NCI-H146 (cell line): ENCODE measurements at regions not wholly inside any gene's neighbourhood (a gene's known extent, or its start where the extent isn't known, plus 50 kb on each side); places are given as distances from the start of the nearest gene placed in this dataset.
A peak's percentile ranks its signal among the peaks of the same experiment; 100 is the strongest.

ENCODE experiments used
- DNase-seq: peaks from one replicate; lab custom pipeline; 2025; lab: John Stamatoyannopoulos, UW

DNA sequence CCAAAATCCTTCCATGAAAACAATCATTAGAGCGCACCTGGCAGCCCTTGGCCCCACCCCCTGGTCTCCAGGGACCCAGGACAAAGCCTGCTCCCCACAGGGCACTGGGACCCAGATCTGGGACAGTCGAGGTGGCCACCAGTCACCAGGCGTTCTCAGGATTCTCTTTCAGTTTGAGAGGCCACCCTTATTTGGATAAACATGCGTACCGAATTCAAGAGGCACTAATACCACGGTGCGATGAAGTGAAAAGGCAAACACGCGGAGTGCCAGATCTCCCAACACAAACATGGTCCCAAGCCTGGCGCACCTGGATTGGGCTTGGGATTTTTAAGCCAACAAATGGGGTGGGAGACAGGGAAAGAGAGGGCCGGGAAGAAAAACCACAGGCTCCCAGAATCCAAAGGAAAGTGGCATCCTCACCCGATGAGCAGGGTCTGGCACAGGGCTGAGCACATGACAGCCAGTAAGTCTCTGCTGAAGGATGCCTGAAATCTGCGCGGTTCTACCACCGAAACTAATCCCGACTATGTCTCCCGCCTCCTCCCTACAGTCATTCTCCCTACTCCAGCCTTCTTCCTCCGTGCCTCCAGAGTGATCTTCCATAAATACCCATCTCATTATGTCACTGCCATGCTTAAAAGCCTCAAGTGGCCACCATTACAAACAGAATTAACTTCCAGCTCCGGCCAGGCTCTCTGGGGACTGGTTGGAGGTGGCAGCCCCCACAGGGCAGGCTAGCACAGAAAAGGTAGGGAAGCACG is 60.9 kb upstream of the KLHL29 start:
- peak; percentile 78 for DNase-seq

GRCh38 chr2:23326330-23326729 is 58.6 kb upstream of the KLHL29 start:
- no peak for DNase-seq

- DNase-seq, result no peak
Observed at GRCh38 chr2:23327416-23327815, 57.6 kb upstream of the KLHL29 start.

GRCh38 chr2:23327887-23328286 is 57.1 kb upstream of the KLHL29 start:
- DNase-seq, result peak; percentile 39

GRCh38 chr2:23330214-23330613 is 54.8 kb upstream of the KLHL29 start:
- DNase-seq, result no peak
